WTC11 (cell line): ENCODE measurements at regions not wholly inside any gene's neighbourhood (a gene's known extent, or its start where the extent isn't known, plus 50 kb on each side); places are given as distances from the start of the nearest gene placed in this dataset.

Experiments used
- ATAC-seq: fragments of 200-7000 bp; cut with Tn5 transposase; 2 replicates; pipeline ENCODE4 v1.10.0; 2021; ENCODE audit warnings: mild to moderate bottlenecking, moderate library complexity
- CTCF ChIA-PET: fragments of 300-600 bp; sonication (Branson Sonifier 250); formaldehyde crosslinking; loops from one replicate; lab custom pipeline; 2021; ENCODE audit warnings: antibody characterized with exemption; lab: Charles Lee
- POLR2A ChIA-PET: fragments of 350-600 bp; sonication (Branson Sonifier 250); formaldehyde crosslinking; loops from one replicate; lab custom pipeline; 2021; ENCODE audit warnings: antibody characterized with exemption; lab: Charles Lee
- DNase-seq: peaks from one replicate; pipeline ENCODE4 v3.0.0; 2021; ENCODE audit warnings: low spot score
- H3K27ac Mint-ChIP-seq: 2 replicates; pipeline ENCODE4 v1.8.0; 2021; ENCODE audit warnings: mixed read lengths
- H3K27me3 Mint-ChIP-seq: 2 replicates; pipeline ENCODE4 v1.8.0; 2021; ENCODE audit warnings: low read depth, mild to moderate bottlenecking, moderate library complexity, mixed read lengths
- H3K36me3 Mint-ChIP-seq: 2 replicates; pipeline ENCODE4 v1.8.0; 2021; ENCODE audit warnings: mixed read lengths
- H3K4me1 Mint-ChIP-seq: 2 replicates; pipeline ENCODE4 v1.8.0; 2022; ENCODE audit warnings: mixed read lengths
- H3K4me3 Mint-ChIP-seq: 2 replicates; pipeline ENCODE4 v1.8.0; 2021; ENCODE audit warnings: mild to moderate bottlenecking, moderate library complexity, mixed read lengths
- H3K9me3 Mint-ChIP-seq: 2 replicates; pipeline ENCODE4 v1.8.0; 2021; ENCODE audit warnings: mixed read lengths
- ATF2 ChIP-seq: sonication (generic); formaldehyde crosslinking; IDR thresholded peaks from 2 replicates; pipeline ENCODE4 v1.8.1; 2022; ENCODE audit warnings: low read depth, missing genetic modification reagents, borderline replicate concordance
- ATF6 ChIP-seq: sonication (generic); formaldehyde crosslinking; IDR thresholded peaks from 2 replicates; pipeline ENCODE4 v1.8.1; 2023; ENCODE audit warnings: mild to moderate bottlenecking, missing genetic modification reagents
- CREB1 ChIP-seq: sonication (generic); formaldehyde crosslinking; IDR thresholded peaks from 2 replicates; pipeline ENCODE4 v1.8.0; 2023; ENCODE audit warnings: mild to moderate bottlenecking, missing genetic modification reagents
- E2F4 ChIP-seq: sonication (generic); formaldehyde crosslinking; IDR thresholded peaks from 2 replicates; pipeline ENCODE4 v1.8.1; 2022; ENCODE audit warnings: low read depth, mild to moderate bottlenecking, moderate library complexity, missing genetic modification reagents, borderline replicate concordance
- ERG ChIP-seq: fragments of 250-450 bp; sonication (Bioruptor Pico); IDR thresholded peaks from 2 replicates; pipeline ENCODE4 v1.8.0; 2021; ENCODE audit warnings: mild to moderate bottlenecking
- FOXJ3 ChIP-seq: sonication (generic); formaldehyde crosslinking; IDR thresholded peaks from 2 replicates; pipeline ENCODE4 v1.9.0; 2021; ENCODE audit warnings: missing genetic modification reagents, mild to moderate bottlenecking, borderline replicate concordance
- FOXP4 ChIP-seq: sonication (generic); formaldehyde crosslinking; IDR thresholded peaks from 2 replicates; pipeline ENCODE4 v1.8.0; 2022; ENCODE audit warnings: mild to moderate bottlenecking, missing genetic modification reagents
- HMGA2 ChIP-seq: fragments of 250-450 bp; sonication (Bioruptor Pico); IDR thresholded peaks from 2 replicates; pipeline ENCODE4 v1.4.0; 2021; ENCODE audit warnings: mild to moderate bottlenecking, moderate library complexity
- KAT7 ChIP-seq: sonication (generic); formaldehyde crosslinking; IDR thresholded peaks from 2 replicates; pipeline ENCODE4 v1.8.1; 2023; ENCODE audit warnings: missing genetic modification reagents, mild to moderate bottlenecking, borderline replicate concordance
- NR1H2 ChIP-seq: sonication (generic); formaldehyde crosslinking; IDR thresholded peaks from 2 replicates; pipeline ENCODE4 v1.9.0; 2021; ENCODE audit warnings: mild to moderate bottlenecking, moderate library complexity, missing genetic modification reagents
- NR3C1 ChIP-seq: sonication (generic); formaldehyde crosslinking; conservative IDR thresholded peaks from 2 replicates; pipeline ENCODE4 v1.8.1; 2023; ENCODE audit warnings: low read depth, mild to moderate bottlenecking, missing genetic modification reagents
- PRRX2 ChIP-seq: fragments of 250-450 bp; sonication (Bioruptor Pico); IDR thresholded peaks from 2 replicates; pipeline ENCODE4 v1.8.0; 2021; ENCODE audit warnings: mild to moderate bottlenecking
- RORB ChIP-seq: fragments of 250-450 bp; sonication (Bioruptor Pico); IDR thresholded peaks from 2 replicates; pipeline ENCODE4 v1.9.0; 2021; ENCODE audit warnings: mild to moderate bottlenecking
- SOX15 ChIP-seq: fragments of 250-450 bp; sonication (Bioruptor Pico); IDR thresholded peaks from 2 replicates; pipeline ENCODE4 v1.9.0; 2021; ENCODE audit warnings: mild to moderate bottlenecking
- TCF7 ChIP-seq: sonication (generic); formaldehyde crosslinking; IDR thresholded peaks from 2 replicates; pipeline ENCODE4 v1.8.0; 2022; ENCODE audit warnings: mild to moderate bottlenecking, low read depth, missing genetic modification reagents, moderate library complexity
- TP53 ChIP-seq: sonication (generic); formaldehyde crosslinking; IDR thresholded peaks from 2 replicates; pipeline ENCODE4 v1.8.1; 2023; ENCODE audit warnings: mild to moderate bottlenecking, missing genetic modification reagents
- USF1 ChIP-seq: sonication (generic); formaldehyde crosslinking; IDR thresholded peaks from 2 replicates; pipeline ENCODE4 v1.8.0; 2022; ENCODE audit warnings: mild to moderate bottlenecking, missing genetic modification reagents
- ZNF416 ChIP-seq: fragments of 250-450 bp; sonication (Bioruptor Pico); IDR thresholded peaks from 2 replicates; pipeline ENCODE4 v1.9.0; 2021; ENCODE audit warnings: mild to moderate bottlenecking, inconsistent platforms
- ZSCAN18 ChIP-seq: fragments of 250-450 bp; sonication (Bioruptor Pico); IDR thresholded peaks from 2 replicates; pipeline ENCODE4 v2.1.2; 2022; ENCODE audit warnings: mild to moderate bottlenecking, moderate library complexity

- TF ChIP-seq CREB1 (CRISPR knock-in tag) (no peak), ATF2 (CRISPR knock-in tag) (no peak), E2F4 (CRISPR knock-in tag) (no peak), USF1 (CRISPR knock-in tag) (no peak), ERG (no peak), KAT7 (no peak), RORB (no peak), ZSCAN18 (CRISPR knock-in tag) (no peak), PRRX2 (CRISPR knock-in tag) (no peak), TP53 (CRISPR knock-in tag) (no peak), TCF7 (CRISPR knock-in tag) (no peak), SOX15 (CRISPR knock-in tag) (no peak), HMGA2 (CRISPR knock-in tag) (no peak), FOXP4 (no peak), NR1H2 (CRISPR knock-in tag) (no peak), ZNF416 (CRISPR knock-in tag) (no peak), ATF6 (CRISPR knock-in tag) (no peak), FOXJ3 (CRISPR knock-in tag) (no peak), NR3C1 (CRISPR knock-in tag) (no peak)
- TF ChIP-seq, all 79 proteins: peak for 0
- no peaks in the 10 kb centered on the region for H3K36me3 Mint-ChIP-seq
- H3K27ac Mint-ChIP-seq = no peak overlapping the region
- ATAC-seq (no peak), DNase-seq (no peak)
- POLR2A ChIA-PET = no interaction called here
- H3K4me3 Mint-ChIP-seq = no peak overlapping the region
- H3K27me3 Mint-ChIP-seq = peaks cover 7% of the 10 kb centered on the region
- CTCF ChIA-PET = no interaction called here
- H3K4me1 Mint-ChIP-seq = no peaks in the 10 kb centered on the region
- no peaks in the 10 kb centered on the region for H3K9me3 Mint-ChIP-seq
These were observed 105.9 kb downstream of the CT47B1 start for GRCh38 chrX:120769576-120770341.
